ENCODE measurements at regions not wholly inside any gene's neighbourhood (a gene's known extent, or its start where the extent isn't known, plus 50 kb on each side); places are given as distances from the start of the nearest gene placed in this dataset.

GRCh38 chr2:238654479-238655197, 193.2 kb upstream of the TWIST2 start:
- no peak for DNase-seq (ENCODE audit: low read depth)

GRCh38 chr2:238655198-238655860, 192.6 kb upstream of the TWIST2 start:
- DNase-seq (ENCODE audit: low read depth) = no peak

- no peak for DNase-seq (ENCODE audit: low read depth)
Observed at GRCh38 chr2:238655974-238656722, 191.7 kb upstream of the TWIST2 start.

GRCh38 chr2:238657132-238658053, 190.5 kb upstream of the TWIST2 start:
- no peak for DNase-seq (ENCODE audit: low read depth)

GRCh38 chr2:238658054-238658407, 189.9 kb upstream of the TWIST2 start:
- no peak for DNase-seq (ENCODE audit: low read depth)

GRCh38 chr2:238658820-238659219, 189.1 kb upstream of the TWIST2 start:
- DNase-seq (ENCODE audit: low read depth) = no peak

- no peak for DNase-seq (ENCODE audit: low read depth)
Observed at GRCh38 chr2:238659231-238659630, 188.7 kb upstream of the TWIST2 start.

GRCh38 chr2:238663586-238663985, 184.3 kb upstream of the TWIST2 start:
- DNase-seq (ENCODE audit: low read depth) = no peak

GRCh38 chr2:238665919-238666318, 182.0 kb upstream of the TWIST2 start:
- no peak for DNase-seq (ENCODE audit: low read depth)

GRCh38 chr2:238666543-238666942, 181.3 kb upstream of the TWIST2 start:
- no peak for DNase-seq (ENCODE audit: low read depth)

GRCh38 chr2:238667008-238667407, 180.9 kb upstream of the TWIST2 start:
- no peak for DNase-seq (ENCODE audit: low read depth)

GRCh38 chr2:238667639-238668038, 180.2 kb upstream of the TWIST2 start:
- no peak for DNase-seq (ENCODE audit: low read depth)

GRCh38 chr2:238668426-238668825, 179.5 kb upstream of the TWIST2 start:
- no peak for DNase-seq (ENCODE audit: low read depth)

- no peak for DNase-seq (ENCODE audit: low read depth)
Observed at GRCh38 chr2:238669046-238669445, 178.8 kb upstream of the TWIST2 start.

- DNase-seq (ENCODE audit: low read depth) = no peak
Observed at GRCh38 chr2:238669581-238670080, 178.3 kb upstream of the TWIST2 start.

GRCh38 chr2:238670111-238670585, 177.7 kb upstream of the TWIST2 start:
- no peak for DNase-seq (ENCODE audit: low read depth)

GRCh38 chr2:238682536-238682935, 165.3 kb upstream of the TWIST2 start:
- no peak for DNase-seq (ENCODE audit: low read depth)

- DNase-seq (ENCODE audit: low read depth) = no peak
Observed at GRCh38 chr2:238684362-238685326, 163.2 kb upstream of the TWIST2 start.

GRCh38 chr2:238685327-238685709, 162.6 kb upstream of the TWIST2 start:
- DNase-seq (ENCODE audit: low read depth) = no peak

- DNase-seq (ENCODE audit: low read depth) = no peak
Observed at GRCh38 chr2:238685713-238686112, 162.2 kb upstream of the TWIST2 start.

GRCh38 chr2:238686223-238686622, 161.7 kb upstream of the TWIST2 start:
- no peak for DNase-seq (ENCODE audit: low read depth)
